AG09309 (cell line): ENCODE measurements at regions not wholly inside any gene's neighbourhood (a gene's known extent, or its start where the extent isn't known, plus 50 kb on each side); places are given as distances from the start of the nearest gene placed in this dataset.

ENCODE experiments used
- DNase-seq: peaks from one replicate; pipeline ENCODE4 v3.0.0-alpha.2; 2010; ENCODE audit warnings: low read depth
- H3K4me3 ChIP-seq: 2 replicates; pipeline ENCODE4 v1.5.1; 2011; ENCODE audit warnings: mild to moderate bottlenecking, low read depth, low read length, moderate library complexity; ENCODE audit not compliant: control insufficient read depth
- CTCF ChIP-seq: IDR thresholded peaks from 2 replicates; pipeline ENCODE4 v1.5.1; 2011; ENCODE audit warnings: mild to moderate bottlenecking, low read depth, low read length, inconsistent platforms; ENCODE audit not compliant: insufficient read depth, control insufficient read depth; ENCODE audit errors: missing control alignments

GRCh38 chr4:64158648-64159326, 250.5 kb downstream of the TECRL start:
- peak; percentile 53 for TF ChIP-seq CTCF
- peak; percentile 1 for DNase-seq
- no peak overlapping the region for H3K4me3 ChIP-seq

- H3K4me3 ChIP-seq = no peak overlapping the region
- no peak for DNase-seq
- no peak for TF ChIP-seq CTCF
Observed at GRCh38 chr4:64157397-64157796, 251.9 kb downstream of the TECRL start.

GRCh38 chr4:64156253-64156652, 253.0 kb downstream of the TECRL start:
- H3K4me3 ChIP-seq = no peak overlapping the region
- DNase-seq = no peak
- TF ChIP-seq CTCF = no peak

GRCh38 chr4:64146030-64146429, 263.2 kb downstream of the TECRL start:
- TF ChIP-seq CTCF = no peak
- H3K4me3 ChIP-seq = no peak overlapping the region
- no peak for DNase-seq

GRCh38 chr4:64144994-64145393, 264.3 kb downstream of the TECRL start:
- H3K4me3 ChIP-seq = no peak overlapping the region
- no peak for TF ChIP-seq CTCF
- DNase-seq = no peak

- TF ChIP-seq CTCF = no peak
- DNase-seq = no peak
- H3K4me3 ChIP-seq = no peak overlapping the region
Observed at GRCh38 chr4:64130907-64131306, 278.3 kb downstream of the TECRL start.

- H3K4me3 ChIP-seq = no peak overlapping the region
- DNase-seq = no peak
- no peak for TF ChIP-seq CTCF
Observed at GRCh38 chr4:64125354-64125753, 283.9 kb downstream of the TECRL start.
